Right kidney (tissue), 1 donor: ENCODE measurements at regions not wholly inside any gene's neighbourhood (a gene's known extent, or its start where the extent isn't known, plus 50 kb on each side); places are given as distances from the start of the nearest gene placed in this dataset.

Experiments used
- DNase-seq: peaks from one replicate; pipeline ENCODE4 v3.0.0-alpha.2; 2016

- no peak for DNase-seq
Observed at GRCh38 chr13:22062478-22063205, 391.8 kb downstream of the FGF9 start.

- DNase-seq: no peak
Observed at GRCh38 chr13:22063416-22064124, 392.7 kb downstream of the FGF9 start.

- DNase-seq: no peak
Observed at GRCh38 chr13:22064854-22065620, 394.2 kb downstream of the FGF9 start.

GRCh38 chr13:22073718-22074117 is 402.8 kb downstream of the FGF9 start:
- no peak for DNase-seq

- DNase-seq: no peak
Observed at GRCh38 chr13:22074403-22074802, 403.5 kb downstream of the FGF9 start.

GRCh38 chr13:22076658-22077057 is 405.8 kb downstream of the FGF9 start:
- DNase-seq: no peak

- DNase-seq: no peak
Observed at GRCh38 chr13:22077205-22077683, 406.4 kb downstream of the FGF9 start.

- DNase-seq: no peak
Observed at GRCh38 chr13:22077764-22078163, 406.9 kb downstream of the FGF9 start.

GRCh38 chr13:22079961-22080360 is 409.1 kb downstream of the FGF9 start:
- no peak for DNase-seq

- no peak for DNase-seq
Observed at GRCh38 chr13:22080832-22081231, 410.0 kb downstream of the FGF9 start.

- no peak for DNase-seq
Observed at GRCh38 chr13:22081430-22081829, 410.6 kb downstream of the FGF9 start.

- DNase-seq: no peak
Observed at GRCh38 chr13:22082030-22082429, 411.2 kb downstream of the FGF9 start.

GRCh38 chr13:22082437-22083100 is 411.7 kb downstream of the FGF9 start:
- no peak for DNase-seq

- no peak for DNase-seq
Observed at GRCh38 chr13:22085001-22085400, 414.1 kb downstream of the FGF9 start.

- no peak for DNase-seq
Observed at GRCh38 chr13:22086597-22087330, 415.9 kb downstream of the FGF9 start.

- DNase-seq: no peak
Observed at GRCh38 chr13:22090106-22090505, 419.2 kb downstream of the FGF9 start.

GRCh38 chr13:22091222-22091970 is 420.5 kb downstream of the FGF9 start:
- DNase-seq: no peak

GRCh38 chr13:22091971-22092300 is 421.1 kb downstream of the FGF9 start:
- DNase-seq: no peak

GRCh38 chr13:22092791-22093560 is 422.1 kb downstream of the FGF9 start:
- no peak for DNase-seq

- no peak for DNase-seq
Observed at GRCh38 chr13:22095794-22096193, 424.9 kb downstream of the FGF9 start.
